SKM-1 treated with dmso at 0.1 percent for 144 hours (cell line): ENCODE measurements at regions not wholly inside any gene's neighbourhood (a gene's known extent, or its start where the extent isn't known, plus 50 kb on each side); places are given as distances from the start of the nearest gene placed in this dataset.
A peak's percentile ranks its signal among the peaks of the same experiment; 100 is the strongest.
"Not testable (repeated sequence)": the region's sequence is repeated elsewhere in the genome, so short reads cannot be mapped to it uniquely, and the experiment has no call there.

Experiments used
- DNase-seq: peaks from one replicate; lab custom pipeline; 2025; ENCODE audit not compliant: unreplicated experiment; lab: John Stamatoyannopoulos, UW

DNA sequence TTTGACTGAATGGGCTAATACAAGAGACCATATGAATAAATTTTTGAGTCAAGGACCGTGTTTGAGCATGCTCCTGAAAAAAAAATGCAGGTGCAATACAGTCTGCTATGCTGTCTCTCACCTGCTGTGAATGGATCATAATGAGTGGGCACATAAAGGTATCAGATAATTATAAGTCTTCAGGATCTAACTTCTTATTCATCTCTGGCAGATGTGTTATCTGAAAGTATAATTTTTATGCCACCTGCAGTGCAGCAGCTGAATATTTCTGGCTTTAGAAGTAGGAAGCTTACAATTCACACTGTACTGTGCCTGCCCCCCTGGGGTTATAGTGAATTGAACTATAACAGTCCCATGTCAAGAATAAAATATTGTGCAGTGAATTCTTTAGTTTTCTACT lies 333.3 kb downstream of the MRPL39 start:
- DNase-seq: no peak

DNA sequence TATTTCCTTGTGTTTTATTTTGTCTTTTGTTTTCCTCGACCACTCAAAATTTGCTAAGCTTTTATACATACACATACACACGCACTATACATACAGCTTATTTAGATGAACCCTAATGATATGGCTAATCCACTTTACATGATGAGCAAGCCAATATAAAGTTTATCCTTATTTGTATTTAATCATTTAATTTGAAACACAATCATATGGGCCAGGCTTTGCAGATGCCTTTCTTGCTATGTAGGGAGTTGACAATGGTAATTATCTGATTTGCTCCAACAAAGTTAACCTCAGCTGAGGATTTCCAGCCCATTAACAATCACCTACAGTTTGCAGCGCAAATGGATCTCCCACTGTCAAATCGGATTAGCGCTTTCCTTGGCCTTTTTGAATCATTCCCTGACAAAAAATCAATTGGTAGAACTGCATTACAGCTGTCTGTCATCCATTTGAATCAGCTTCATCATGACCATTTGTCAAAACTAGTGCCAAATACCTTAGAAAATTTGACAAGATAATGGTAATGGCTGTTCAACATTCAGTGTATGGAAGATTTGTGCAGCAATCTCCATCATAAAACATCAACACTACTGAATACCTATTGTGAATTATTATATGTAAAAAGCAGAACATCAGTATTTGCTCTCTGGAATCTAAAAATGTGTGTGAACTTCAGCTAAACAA lies 352.6 kb downstream of the MRPL39 start:
- no peak for DNase-seq

DNA sequence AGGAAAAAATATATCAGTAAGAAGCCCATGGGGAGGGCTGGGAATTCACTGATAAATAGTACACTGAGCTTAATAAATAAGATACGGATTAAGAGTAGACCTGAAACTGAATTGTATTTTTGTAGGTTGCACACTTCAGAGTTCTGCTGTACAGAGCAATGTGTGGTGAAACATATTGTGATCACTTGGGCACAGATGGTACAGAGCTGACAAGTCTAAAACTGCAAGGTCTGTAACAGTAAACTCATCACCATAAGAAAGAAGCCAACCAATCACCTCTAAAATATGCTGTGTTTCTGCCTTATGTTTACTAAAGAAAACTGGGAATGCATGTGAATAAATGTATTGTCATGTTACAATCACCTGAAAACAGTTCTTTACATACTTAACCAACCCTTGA lies 360.7 kb downstream of the MRPL39 start:
- DNase-seq: no peak

DNA sequence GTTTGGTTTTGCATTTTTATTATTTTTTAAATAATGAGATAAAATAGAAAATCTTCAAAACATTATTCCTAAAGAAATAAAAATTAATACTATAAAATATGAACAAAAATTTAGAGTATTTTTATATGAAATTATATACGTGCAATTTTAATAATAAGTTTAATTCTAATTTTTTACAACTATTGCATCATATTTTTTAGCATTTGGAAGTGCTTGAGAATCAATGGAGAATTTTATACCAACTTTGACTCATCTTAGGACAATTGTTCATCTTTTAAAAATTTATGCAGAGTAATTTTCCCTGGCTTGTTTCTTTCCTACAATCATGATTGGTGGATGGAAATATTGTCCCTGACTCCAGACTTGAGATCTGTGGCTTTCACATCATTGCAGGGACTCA lies 362.5 kb downstream of the MRPL39 start:
- DNase-seq: no peak

DNA sequence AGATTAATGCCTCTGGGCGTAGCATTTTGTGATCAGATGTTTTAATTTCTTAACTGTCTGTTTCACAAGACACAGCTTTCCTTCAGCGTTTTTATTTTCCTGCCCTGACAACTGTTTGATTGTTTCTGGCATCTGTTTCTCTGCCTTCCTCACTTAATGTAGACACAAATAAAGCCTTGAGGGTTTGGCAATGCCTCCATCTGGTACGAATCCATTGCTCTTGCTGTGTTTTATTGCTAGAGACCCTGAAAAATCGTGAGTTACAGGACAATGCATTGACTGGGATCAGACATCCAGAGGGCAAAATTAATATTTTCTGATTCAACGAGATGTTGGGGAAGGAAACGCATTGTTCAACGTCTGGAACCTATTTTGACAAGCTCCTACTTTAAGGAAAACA lies 363.5 kb downstream of the MRPL39 start:
- DNase-seq: no peak

DNA sequence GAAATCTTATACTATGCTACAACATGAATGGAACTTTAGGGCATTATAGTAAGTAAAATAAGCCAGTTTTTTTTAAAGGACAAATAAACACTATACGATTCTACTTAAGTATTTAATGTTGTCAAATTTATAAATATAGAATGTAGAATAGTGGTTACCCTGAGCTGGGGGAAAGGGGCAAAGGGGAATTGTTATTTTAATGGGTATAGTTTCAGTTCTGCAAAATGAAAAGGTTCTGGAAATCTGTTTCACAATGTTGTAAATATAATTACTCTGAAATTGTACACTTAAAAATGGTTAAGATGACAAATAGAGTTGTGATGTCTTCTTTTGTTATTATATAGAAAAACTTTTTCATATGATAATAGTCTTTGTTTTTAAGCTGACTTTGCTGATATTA lies 366.3 kb downstream of the MRPL39 start:
- no peak for DNase-seq

DNA sequence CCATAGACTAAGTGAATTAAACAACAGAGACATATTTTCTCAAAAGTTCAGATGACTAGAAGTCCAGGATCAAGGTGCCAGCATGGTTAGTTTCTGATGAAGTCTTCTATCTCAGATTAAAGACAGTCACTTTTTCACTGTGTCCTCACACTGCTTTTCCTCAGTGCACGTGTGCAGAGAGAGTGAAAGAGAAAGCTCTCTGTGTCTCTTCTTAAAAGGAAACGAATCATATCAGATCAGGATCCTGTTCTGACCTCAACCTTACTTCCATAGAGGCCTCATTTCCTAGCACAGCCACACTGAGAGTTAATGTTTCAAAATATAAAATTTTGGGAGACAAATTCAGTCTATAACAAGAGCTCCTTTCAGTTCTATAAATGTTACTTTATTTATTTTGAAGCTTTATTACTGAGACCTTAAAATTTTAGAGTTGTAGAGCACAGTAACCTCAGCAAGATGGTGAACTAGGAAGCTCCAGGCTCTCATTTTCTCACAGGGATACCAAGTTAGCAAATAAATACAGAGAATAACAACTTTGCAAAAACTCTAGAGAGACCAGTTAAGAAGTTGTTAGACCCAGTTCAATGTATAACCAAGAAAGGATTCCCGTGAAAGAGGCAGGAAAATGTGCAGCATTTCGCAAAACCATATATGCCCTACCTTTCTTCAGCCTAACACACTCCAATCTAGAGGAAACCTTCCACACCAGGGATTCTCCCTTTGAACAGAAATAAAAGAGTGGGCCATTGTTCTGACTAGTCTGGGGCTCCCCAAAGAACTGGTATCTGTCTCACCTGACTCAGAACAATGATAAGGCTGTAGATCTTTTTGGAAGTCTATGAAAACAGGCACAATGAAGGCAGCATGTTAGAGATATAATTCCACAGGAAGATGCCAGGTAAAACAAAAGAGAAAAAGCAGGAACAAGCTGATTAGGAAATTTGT lies 372.2 kb downstream of the MRPL39 start:
- no peak for DNase-seq

DNA sequence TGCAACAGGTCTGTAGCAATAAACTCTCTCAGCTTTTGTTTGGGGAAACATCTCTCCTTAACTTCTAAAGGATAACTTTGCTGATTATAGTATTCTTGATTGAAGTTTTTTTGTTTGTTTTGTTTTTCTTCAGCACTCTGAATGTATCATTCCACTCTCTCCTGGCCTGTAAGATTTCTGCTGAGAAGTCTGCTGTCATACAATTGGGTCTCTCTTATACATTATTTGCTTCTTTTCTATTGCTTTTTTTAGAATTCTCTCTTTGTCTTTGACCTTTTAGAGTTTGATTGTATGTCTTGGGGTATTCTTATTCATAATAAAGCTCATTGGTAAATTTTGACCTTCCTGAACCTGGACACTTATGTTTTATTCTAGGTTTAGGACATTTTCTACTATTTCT lies 386.3 kb downstream of the MRPL39 start:
- DNase-seq: no peak

DNA sequence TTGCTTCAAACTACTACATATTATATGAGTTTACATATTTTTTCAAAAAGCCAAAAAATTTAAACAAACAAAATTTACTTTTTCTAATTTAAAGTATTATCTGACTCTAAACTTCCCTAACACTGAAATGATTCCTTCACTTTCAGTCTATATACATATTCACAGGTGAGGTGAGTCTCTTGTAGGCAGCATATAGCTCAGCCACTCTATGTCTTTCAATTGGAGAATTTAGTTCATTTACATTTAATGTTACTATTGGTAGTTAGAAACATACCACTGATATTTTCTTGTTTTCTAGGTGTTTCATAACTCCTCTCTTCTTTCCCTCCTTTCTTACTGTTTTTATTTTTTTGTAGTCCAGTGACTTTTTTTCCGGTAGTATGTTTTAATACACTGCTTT lies 387.1 kb downstream of the MRPL39 start:
- DNase-seq: no peak

DNA sequence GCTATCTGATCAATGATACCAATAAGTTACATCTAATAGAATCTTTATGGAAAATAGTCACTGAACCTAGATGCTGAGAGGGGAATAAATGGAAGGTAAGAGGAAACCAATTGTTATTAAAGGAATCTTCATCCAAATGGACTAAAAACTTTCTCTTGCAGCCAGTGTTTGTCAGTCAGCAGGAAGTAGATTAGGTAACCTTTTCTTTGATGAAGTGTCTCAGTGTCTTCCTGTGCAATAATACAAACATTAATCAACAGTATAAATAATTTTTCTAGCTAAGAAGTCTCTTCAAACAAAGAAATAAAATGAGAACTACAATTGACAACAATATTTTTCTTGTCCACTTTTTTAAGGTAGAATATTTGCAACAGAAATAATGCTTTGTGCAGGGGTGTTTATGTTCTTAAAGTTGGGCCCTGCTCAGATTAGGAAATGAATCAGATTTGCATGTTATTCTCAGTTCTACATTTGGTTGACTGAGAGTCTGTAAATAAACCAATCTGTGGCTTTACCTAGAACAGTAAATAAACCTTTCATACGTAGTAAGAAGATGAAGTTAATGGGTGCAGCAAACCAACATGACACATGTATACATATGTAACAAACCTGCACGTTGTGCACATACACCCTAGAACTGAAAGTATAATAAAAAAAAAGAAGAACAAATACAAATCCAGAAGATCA lies 391.4 kb downstream of the MRPL39 start:
- no peak for DNase-seq

DNA sequence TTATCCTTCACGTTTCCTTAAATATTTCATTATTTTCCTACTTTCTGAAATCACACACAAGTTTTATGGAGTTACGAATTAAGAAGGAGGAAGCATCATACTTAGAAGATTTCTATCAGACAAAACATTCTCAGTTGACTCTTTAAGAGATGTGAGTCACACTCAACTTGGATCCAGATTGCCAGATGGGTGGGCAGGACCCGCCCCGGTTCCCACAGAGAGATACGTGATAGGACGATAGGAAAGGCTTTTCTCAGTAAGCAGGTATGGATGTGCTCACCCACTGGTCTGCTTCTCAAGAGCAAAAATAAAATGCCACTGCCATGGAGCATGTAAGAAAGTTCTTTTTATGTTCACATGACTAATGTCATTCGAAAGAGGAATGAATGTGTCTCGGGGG lies 392.6 kb downstream of the MRPL39 start:
- DNase-seq: no peak

DNA sequence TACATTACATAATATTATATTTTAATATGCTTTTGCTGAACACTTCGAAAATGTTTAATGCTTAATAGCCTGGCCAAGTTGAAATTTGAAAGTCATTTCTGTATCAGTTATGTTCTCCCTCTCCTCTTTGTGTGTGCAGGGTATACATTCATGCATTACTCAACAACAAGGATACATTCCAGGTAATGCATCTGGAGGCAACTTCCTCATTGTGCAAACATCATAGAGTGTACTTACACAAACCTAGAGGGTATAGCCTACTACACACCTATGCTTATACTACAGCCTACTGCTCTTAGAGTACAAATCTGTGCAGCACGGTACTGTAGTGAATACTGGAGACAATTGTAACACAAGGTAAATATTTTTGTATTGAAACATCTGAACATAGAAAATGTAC lies 407.3 kb downstream of the MRPL39 start:
- DNase-seq: no peak

DNA sequence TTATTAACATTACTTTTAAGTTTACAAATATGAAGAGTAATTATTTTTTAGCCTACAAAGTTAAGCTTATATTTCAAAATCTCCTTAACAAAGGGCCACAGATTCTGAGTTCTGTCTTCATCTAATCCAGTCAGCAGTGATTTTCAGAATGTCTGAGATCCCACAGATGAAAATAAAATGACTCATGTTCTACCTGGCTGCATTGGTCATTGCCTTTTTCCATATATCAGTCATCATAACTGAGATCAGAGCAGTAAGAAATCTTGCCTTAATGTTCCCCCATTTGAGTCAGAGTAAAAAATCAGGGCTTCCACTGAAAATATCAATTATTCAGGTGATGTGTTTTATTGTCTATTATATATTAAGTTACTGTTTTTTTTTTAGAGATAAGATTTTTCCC lies 416.1 kb downstream of the MRPL39 start:
- no peak for DNase-seq

DNA sequence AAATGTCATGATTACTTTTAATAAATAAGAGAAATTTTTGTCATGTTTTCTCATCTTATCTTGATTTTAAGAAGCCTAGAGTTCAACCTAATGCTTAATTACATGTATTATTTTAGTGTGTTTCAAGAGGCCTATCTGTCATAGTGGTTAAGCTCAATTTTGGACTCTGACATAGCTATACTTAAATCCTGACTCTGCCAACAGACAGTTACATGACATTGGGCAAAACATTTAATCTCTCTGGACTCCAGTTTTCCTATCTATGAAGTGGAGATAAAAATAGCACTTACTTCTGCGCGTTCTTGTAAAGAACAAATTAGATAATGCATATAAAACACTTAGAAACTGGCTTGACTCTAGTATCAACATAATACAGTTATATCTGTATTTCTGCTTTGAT lies 417.8 kb downstream of the MRPL39 start:
- no peak for DNase-seq

DNA sequence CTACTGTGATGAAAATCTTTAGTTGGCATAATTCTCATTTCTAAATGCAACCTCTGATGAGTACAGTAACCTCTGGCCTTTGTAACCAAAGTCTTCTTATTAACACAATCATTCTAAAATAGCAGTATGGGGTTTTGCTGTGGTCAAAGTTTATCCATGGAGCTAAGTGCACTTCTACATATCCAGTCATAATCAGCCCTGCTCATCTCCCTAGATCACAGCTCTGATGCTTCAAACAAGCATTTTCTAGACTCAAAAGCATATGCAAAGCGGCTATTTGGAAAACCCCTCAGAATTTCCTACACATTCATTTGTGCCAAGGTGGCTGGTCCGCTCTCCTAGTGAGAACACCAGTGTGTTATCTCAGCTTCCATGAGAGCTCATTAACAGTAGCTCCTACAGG lies 418.6 kb downstream of the MRPL39 start:
- no peak for DNase-seq

DNA sequence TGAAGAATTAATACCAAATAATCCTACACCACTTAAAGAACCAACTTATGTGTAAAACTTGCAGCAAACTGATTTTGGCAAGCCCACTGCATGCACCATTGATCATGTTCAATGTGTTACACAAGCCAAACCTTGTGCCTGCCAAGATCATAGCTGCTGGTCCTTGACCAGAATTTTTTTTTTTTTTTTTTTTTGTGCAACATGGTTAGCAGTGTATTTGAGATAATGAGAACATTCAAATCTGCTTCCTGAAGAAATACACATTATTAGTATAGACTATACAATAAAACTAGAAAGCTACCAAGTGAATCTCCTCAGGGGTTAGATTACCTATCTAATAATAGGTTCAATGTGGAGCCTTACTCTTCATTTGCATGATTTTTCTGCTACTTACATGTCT lies 421.0 kb downstream of the MRPL39 start:
- no peak for DNase-seq

DNA sequence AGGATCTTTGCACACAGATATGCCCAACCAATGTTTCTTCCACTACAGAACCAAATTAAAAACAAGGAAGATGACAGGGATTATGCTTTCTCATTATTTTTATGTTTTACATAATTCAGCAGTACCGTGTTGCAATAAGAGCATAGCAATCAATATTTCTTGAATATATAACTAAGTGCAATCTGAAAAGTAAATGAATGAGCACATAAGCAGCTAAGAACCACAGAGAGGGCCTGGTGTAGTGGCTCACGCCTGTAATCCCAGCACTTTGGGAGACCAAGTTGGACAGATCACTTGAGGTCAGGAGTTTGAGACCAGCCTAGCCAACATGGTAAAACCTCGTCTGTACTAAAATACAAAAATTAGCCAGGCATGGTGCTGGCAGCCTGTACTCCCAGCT lies 423.7 kb downstream of the MRPL39 start:
- DNase-seq: no peak

DNA sequence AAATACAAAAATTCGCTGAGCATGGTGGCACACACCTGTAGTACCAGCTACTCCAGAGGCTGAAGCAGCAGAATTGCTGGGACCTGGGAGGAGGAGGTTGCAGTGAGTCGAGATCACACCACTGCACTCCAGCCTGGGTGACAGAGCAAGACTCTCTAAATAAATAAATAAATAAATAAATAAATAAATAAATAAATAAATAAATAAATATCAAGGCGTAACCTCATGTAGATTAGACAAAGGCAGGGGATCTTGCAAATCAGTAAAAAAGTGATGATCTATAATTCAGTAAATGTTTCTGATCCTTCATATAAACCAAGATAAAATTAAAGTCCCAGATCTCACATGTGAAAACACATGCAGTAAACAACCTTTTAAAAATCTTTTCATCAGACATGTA lies 425.6 kb downstream of the MRPL39 start:
- DNase-seq: not testable (repeated sequence)

DNA sequence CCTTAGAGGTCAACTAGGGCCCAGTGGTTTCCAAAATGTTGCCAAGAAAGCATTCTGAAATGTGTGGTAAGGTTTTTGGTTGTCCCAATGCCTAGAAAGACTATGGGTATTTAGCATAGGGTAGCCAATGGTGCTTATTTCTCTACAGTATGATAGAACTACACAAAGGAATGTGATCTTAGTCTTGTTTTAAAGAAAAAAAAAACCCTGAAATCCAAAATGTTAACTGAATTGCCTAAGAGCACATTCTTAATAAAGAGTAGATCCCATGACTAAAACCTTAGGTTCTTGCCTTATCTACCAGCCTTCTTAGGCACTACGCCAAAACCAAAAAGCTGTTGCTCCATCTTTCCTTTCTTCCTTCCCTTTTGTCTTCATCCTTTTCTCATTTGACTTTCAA lies 428.2 kb downstream of the MRPL39 start:
- peak; percentile 23 for DNase-seq

DNA sequence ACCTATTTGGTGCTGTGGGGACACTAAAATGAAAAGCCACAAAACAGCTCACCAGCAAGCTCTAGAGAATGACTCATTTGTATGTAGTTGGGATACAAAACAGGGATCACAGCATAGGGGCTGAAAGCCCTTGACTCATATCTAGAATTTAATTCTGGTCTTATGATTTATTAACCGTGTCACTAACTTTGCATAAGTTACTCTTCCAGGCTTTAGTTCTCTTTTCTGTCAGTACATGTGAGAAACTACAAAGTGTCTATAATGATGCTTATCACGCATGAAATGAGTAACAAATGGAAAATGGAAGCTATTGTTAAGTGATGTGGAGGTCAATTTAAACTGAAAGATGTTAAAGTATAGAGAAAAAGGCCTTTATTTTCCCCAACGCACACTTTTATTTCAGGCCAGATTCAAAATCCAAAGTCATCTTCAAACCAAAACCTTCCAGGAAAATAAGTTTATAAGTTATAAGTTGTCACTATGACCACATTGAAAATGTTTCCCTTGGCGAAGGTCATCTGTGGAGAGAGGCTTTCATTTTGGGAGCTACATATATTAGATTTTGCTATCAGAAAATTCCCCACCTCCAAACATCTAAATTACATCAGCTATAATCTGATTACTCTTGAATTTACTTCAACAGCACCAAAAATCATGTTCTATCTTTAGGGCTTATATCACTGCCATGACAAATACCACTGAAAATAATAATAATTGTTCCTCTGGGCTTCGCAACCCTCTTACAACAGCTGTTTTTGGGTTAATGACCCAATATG lies 430.5 kb downstream of the MRPL39 start:
- no peak for DNase-seq

DNA sequence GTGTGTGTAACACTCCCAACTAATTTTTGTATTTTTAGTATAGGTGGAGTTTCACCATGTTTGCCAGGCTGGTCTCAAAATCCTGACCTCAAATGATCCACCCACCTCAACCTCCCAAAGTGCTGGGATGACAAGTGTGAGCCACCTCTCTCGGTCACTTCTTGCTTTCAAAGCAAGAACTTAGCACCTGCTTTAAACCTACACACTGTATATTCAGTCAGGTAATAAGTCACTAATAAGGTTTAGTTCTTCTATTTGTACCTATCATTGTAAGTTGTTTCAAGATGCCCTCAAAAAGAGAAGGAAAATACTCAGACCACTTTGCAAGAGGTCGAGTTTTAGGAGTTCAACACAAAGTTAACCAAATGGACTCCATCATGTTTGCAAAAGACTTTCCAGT lies 431.3 kb downstream of the MRPL39 start:
- DNase-seq: no peak
